ENCODE measurements at regions not wholly inside any gene's neighbourhood (a gene's known extent, or its start where the extent isn't known, plus 50 kb on each side); places are given as distances from the start of the nearest gene placed in this dataset.

- peak in 1 of 2 donors; percentile 17 for DNase-seq
- 85 to 89% (median 87%) methylated on average over 31 to 40 of the region's 40 CpGs for WGBS, 5 donors
These were observed 69.8 kb downstream of the MRPL36 start for GRCh38 chr5:1729641-1730486.

DNA sequence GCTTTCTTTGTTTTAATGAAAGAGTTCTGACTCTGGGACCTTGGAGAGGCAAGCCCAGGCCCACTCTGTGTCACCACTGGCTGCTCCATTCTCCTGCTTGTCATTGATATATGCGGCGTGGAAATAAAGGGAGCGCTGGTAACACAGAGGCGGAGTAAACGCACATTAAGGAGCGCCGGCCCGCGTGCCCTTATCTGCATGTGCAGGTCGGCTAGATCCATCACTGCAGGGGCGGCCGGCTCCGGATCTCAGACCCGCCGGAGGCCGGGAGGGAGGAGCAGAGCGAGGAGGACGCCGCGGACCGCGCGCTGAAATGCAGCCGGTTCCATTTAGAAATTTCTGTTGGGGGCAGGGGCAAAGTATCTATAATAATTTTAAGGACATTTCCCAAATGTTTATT lies 70.8 kb downstream of the MRPL36 start:
- no peak overlapping the region for H3K27ac ChIP-seq
- H3K27me3 ChIP-seq = peaks cover 0 to 67% (median 9%) of the 10 kb centered on the region in 3 donors
- 76 to 90% (median 84%) methylated on average over 24 of the region's 24 CpGs for WGBS, 5 donors
- DNase-seq = peak in 1 of 2 donors; percentile 24
- no peaks in the 10 kb centered on the region for H3K36me3 ChIP-seq
- intact Hi-C loops (cut with DNase I; ENCODE audit: low total_unique reads) = no loop called here
- no peak overlapping the region for H3K4me3 ChIP-seq
- no peaks in the 10 kb centered on the region for H3K9me3 ChIP-seq
- TF ChIP-seq POLR2AphosphoS5 (IDR thresholded peaks at IDR 0.05) (no peak), EP300 (IDR thresholded peaks at IDR 0.05) (no peak), POLR2A (IDR thresholded peaks at IDR 0.05) (no peak)
- TF ChIP-seq, protein P1, sequence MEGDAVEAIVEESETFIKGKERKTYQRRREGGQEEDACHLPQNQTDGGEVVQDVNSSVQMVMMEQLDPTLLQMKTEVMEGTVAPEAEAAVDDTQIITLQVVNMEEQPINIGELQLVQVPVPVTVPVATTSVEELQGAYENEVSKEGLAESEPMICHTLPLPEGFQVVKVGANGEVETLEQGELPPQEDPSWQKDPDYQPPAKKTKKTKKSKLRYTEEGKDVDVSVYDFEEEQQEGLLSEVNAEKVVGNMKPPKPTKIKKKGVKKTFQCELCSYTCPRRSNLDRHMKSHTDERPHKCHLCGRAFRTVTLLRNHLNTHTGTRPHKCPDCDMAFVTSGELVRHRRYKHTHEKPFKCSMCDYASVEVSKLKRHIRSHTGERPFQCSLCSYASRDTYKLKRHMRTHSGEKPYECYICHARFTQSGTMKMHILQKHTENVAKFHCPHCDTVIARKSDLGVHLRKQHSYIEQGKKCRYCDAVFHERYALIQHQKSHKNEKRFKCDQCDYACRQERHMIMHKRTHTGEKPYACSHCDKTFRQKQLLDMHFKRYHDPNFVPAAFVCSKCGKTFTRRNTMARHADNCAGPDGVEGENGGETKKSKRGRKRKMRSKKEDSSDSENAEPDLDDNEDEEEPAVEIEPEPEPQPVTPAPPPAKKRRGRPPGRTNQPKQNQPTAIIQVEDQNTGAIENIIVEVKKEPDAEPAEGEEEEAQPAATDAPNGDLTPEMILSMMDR (IDR thresholded peaks at IDR 0.05) = no peak
- H3K4me1 ChIP-seq = peaks cover 0 to 8% (median 0%) of the 10 kb centered on the region in 4 donors

More at GRCh38 chr5:1729641-1730486, 69.8 kb downstream of the MRPL36 start:
- H3K4me3 ChIP-seq = no peak overlapping the region
- H3K27ac ChIP-seq = no peak overlapping the region
- peaks cover 0 to 68% (median 9%) of the 10 kb centered on the region in 3 donors for H3K27me3 ChIP-seq
- H3K36me3 ChIP-seq = no peaks in the 10 kb centered on the region
- TF ChIP-seq, protein P1 (IDR thresholded peaks at IDR 0.05) = no peak
- no peak for TF ChIP-seq POLR2AphosphoS5 (IDR thresholded peaks at IDR 0.05)
- TF ChIP-seq EP300 (IDR thresholded peaks at IDR 0.05) = no peak
- no peak for TF ChIP-seq POLR2A (IDR thresholded peaks at IDR 0.05)
- intact Hi-C loops (cut with DNase I; ENCODE audit: low total_unique reads) = no loop called here
- no peaks in the 10 kb centered on the region for H3K9me3 ChIP-seq
- H3K4me1 ChIP-seq = peaks cover 0 to 8% (median 0%) of the 10 kb centered on the region in 4 donors

DNA sequence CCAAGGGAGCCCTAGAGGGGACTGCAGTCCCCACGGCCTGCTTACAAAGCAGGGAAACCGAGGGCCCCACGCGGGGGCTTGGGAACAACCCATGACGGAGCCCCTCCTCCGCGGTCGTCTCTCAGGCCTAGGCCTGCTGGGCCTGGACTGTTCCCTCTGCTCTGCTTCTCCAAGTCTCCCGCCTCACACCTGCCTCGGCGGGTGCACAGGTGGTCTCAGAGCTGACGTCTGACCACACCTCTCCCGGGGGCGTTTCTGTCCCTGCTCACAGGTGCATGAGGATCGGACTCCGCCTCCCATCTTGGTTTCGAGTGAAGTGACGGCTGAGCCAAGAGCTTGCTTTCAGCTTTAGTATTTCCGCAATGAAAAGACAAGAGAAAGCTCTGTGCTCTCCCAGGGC lies 72.1 kb downstream of the MRPL36 start:
- intact Hi-C loops (cut with DNase I; ENCODE audit: low total_unique reads) = no loop called here
- WGBS, 5 donors = 71 to 84% (median 82%) methylated on average over 12 to 19 of the region's 19 CpGs
- TF ChIP-seq POLR2AphosphoS5 (IDR thresholded peaks at IDR 0.05) = no peak
- no peak for TF ChIP-seq EP300 (IDR thresholded peaks at IDR 0.05)
- no peak for TF ChIP-seq POLR2A (IDR thresholded peaks at IDR 0.05)
- TF ChIP-seq, protein P1 (IDR thresholded peaks at IDR 0.05) = no peak
- Histone ChIP-seq H3K27ac (no peak overlapping the region), H3K4me3 (no peak overlapping the region), H3K9me3 (no peaks in the 10 kb centered on the region), H3K4me1 (peaks cover 0 to 8% (median 0%) of the 10 kb centered on the region in 4 donors), H3K27me3 (peaks cover 0 to 68% (median 9%) of the 10 kb centered on the region in 3 donors), H3K36me3 (no peaks in the 10 kb centered on the region)
- peak in 1 of 2 donors; percentile 21 for DNase-seq

DNA sequence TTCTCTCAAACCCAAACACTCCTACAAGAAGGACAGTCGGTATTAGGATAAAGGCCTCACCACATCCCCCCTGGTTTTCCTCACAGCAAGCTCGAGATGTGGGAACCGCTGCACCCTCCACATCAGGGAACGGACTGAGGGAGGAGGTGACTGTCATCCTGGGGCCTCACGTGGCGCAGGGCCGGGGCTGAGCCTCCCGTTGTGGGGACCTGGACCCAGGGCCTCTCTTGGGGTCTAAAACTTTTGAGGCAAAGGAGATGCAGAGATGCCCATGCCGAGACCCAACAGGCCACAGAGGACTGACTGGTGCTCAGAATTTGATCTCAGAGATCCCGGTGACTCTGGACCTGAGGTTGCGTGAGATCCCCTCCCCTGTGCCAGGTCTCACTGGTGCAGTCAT lies 72.7 kb downstream of the MRPL36 start:
- intact Hi-C loops (cut with DNase I; ENCODE audit: low total_unique reads) = no loop called here
- Histone ChIP-seq H3K27ac (no peak overlapping the region), H3K4me3 (no peak overlapping the region), H3K36me3 (no peaks in the 10 kb centered on the region), H3K4me1 (peaks cover 0 to 8% (median 0%) of the 10 kb centered on the region in 4 donors), H3K27me3 (peaks cover 0 to 68% (median 9%) of the 10 kb centered on the region in 3 donors), H3K9me3 (no peaks in the 10 kb centered on the region)
- peak in 1 of 2 donors; percentile 23 for DNase-seq
- TF ChIP-seq POLR2AphosphoS5 (IDR thresholded peaks at IDR 0.05) (no peak), EP300 (IDR thresholded peaks at IDR 0.05) (no peak), POLR2A (IDR thresholded peaks at IDR 0.05) (no peak)
- TF ChIP-seq, protein P1 (IDR thresholded peaks at IDR 0.05) = no peak
- 88 to 96% (median 91%) methylated on average over 11 of the region's 11 CpGs for WGBS, 5 donors
